HG02588 (cell line): ENCODE measurements at regions not wholly inside any gene's neighbourhood (a gene's known extent, or its start where the extent isn't known, plus 50 kb on each side); places are given as distances from the start of the nearest gene placed in this dataset.

Source experiments
- ATAC-seq: cut with Tn5 transposase; IDR thresholded peaks from one replicate; pipeline ENCODE4 v1.9.1; 2021; ENCODE audit warnings: mild to moderate bottlenecking, moderate library complexity; ENCODE audit not compliant: unreplicated experiment

DNA sequence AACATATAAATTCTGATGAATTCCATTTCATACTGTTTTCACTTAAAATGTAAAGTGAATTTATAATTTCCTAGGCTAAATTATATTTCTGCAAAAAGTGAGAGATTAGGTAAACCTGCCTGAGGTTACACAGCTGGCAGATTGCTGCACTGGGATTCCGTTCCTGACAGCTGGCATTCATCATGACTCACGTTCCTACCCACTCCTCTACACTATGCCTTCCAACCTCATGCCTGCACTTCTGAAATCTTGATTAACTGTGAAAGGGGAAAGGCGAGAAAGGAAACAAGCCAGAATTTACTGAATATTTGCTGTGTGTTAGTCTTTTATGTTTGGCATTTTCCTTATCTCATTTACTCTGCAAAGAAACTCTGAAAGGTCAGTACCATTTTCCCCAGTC is 73.3 kb upstream of the MON1B start:
- ATAC-seq = no peak

DNA sequence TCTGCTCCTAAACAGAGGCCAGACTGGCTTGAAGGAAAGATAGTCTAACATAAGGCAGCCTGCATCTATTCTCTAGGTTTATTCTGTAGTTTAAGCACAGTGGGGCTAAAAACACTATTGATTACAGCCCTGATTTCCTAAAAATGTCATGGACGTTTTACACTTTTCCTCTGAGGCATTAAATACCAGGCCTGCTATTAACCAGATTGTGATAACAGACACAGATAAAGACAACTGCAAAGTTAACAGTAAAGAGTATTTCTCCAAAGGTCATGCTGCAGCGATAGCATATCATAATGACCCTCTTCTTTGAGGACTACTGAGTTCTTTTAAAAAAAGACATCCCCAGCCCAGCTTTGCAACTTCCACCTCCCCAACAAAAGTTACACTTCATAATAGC is 59.6 kb upstream of the MON1B start:
- no peak for ATAC-seq

DNA sequence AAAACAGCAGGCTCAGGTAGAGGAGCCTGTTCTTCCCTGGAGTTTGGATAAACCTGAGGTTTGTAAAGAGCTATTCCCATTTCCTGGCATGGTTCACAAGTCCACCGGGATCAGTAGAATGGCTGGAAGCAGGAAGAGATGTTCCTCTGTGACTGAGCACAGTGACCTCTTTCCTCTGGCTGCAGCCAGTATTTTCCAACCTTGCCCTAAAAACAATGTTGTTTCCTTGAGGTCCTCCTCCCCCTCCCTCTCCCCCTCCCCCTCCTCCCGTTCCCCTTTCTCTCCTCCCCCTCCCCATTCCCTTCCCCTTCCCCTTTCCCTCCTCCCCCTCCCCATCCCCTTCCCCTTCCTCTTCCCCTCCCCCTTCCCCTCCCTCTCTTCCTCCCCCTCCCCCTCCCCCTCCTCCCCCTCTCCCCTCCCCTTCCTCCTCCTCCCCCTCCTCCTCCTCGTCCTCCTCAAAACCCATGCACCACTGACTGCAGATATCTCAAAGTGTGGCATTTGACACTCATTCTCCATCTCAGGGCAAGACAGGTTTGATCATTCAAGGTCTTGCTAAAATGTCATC is 58.9 kb upstream of the MON1B start:
- no peak for ATAC-seq

DNA sequence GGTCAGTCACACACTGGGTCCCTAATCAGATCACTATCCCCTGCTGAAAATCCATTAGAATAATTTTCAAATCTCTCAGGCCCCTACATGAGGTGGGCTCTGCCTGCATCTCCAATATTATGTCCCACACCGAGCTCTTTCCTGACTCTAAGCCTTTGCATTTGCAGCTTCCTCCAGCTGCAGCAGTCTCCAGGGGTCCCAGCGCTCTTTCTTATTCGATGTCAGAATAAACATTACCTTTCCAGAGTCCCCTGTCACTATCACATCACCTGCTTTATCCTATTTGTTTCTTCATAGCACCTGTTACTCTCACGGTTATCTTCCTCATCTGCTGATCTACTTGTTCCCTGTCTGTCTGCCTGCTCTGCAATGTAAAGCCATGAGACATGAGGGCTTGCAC is 57.3 kb upstream of the MON1B start:
- ATAC-seq = no peak

DNA sequence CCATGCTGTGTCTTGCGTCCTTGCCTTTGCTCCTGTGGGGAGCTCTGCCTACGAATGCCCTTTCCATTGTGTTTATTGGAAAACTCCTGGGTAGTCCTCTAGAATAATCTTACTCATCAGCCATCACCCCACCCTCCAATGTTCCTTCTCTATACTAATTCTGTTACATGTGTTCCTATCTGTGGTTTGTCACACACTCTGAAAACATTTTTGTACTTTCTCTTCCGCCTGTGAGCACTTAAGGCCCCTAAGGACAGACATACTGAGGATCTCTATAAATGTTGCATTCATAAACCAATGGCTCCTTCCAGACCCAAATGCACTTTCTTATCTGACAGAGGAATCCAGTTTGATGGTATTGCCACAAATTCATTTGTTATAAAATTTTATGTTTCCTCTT is 53.9 kb upstream of the MON1B start:
- no peak for ATAC-seq
